Esophagus muscularis mucosa (tissue), 4 donors: ENCODE measurements at regions not wholly inside any gene's neighbourhood (a gene's known extent, or its start where the extent isn't known, plus 50 kb on each side); places are given as distances from the start of the nearest gene placed in this dataset.

Source experiments
- DNase-seq: peaks from one replicate; pipeline ENCODE4 v3.0.0-alpha.2; 2017; ENCODE audit errors: extremely low spot score
- H3K27ac ChIP-seq, 4 donors: fragments of 200-600 bp; sonication (generic); replicated peaks in 1 of 4; 1 replicate in 3 of 4; 2 replicates in 1 of 4; pipeline ENCODE4 v1.5.1; 2016 to 2019; ENCODE audit warnings: mild to moderate bottlenecking in 1 of 4
- H3K27me3 ChIP-seq, 4 donors: fragments of 200-600 bp; sonication (generic); one replicate each; pipeline versions ENCODE4 v1.5.1 to v1.6.0; 2016 to 2019
- H3K36me3 ChIP-seq, 4 donors: fragments of 200-600 bp; sonication (generic); one replicate each; pipeline ENCODE4 v1.5.1; 2016 to 2019
- H3K4me1 ChIP-seq, 4 donors: fragments of 200-600 bp; sonication (generic); one replicate each; pipeline ENCODE4 v1.5.1; 2016 to 2019
- H3K4me3 ChIP-seq, 4 donors: fragments of 200-600 bp; sonication (generic); 1 replicate in 2 of 4; 2 replicates in 2 of 4; pipeline ENCODE4 v1.5.1; 2016 to 2019; ENCODE audit warnings: mild to moderate bottlenecking in 4 of 4, moderate library complexity in 1 of 4
- H3K9me3 ChIP-seq, 4 donors: fragments of 200-600 bp; sonication (generic); 1 replicate in 3 of 4; 2 replicates in 1 of 4; pipeline ENCODE4 v1.5.1; 2016 to 2019
- CTCF ChIP-seq, 3 experiments: fragments of 200-600 bp in 2 of 3; fragments of 450-650 bp in 1 of 3; sonication (generic) in 2 of 3; IDR thresholded peaks; one replicate each; pipeline ENCODE4 v1.5.1; 2017 to 2019; ENCODE audit warnings: antibody characterized with exemption in 3 of 3, mild to moderate bottlenecking in 2 of 3, moderate library complexity in 1 of 3
- EP300 ChIP-seq: sonication (generic); formaldehyde crosslinking; IDR thresholded peaks from one replicate; pipeline ENCODE4 v1.6.1; 2017; ENCODE audit warnings: antibody characterized with exemption
- POLR2A ChIP-seq: fragments of 450-650 bp; IDR thresholded peaks from one replicate; pipeline ENCODE4 v1.6.1; 2017; ENCODE audit warnings: antibody characterized with exemption, moderate library complexity, mild to moderate bottlenecking, low read depth
- POLR2AphosphoS5 ChIP-seq, 2 donors: sonication (generic); formaldehyde crosslinking; IDR thresholded peaks; one replicate each; pipeline ENCODE4 v1.6.1; 2017; ENCODE audit warnings: antibody characterized with exemption in 2 of 2
- WGBS: methylation state at CpG from one replicate; pipeline ENCODE4 v1.1.5; 2018; 5-methylcytosine and 5-hydroxymethylcytosine counted together
- intact Hi-C: fragments of 100-400 bp; cut with DNase I; formaldehyde crosslinking; loops from one replicate; pipeline ENCODE4 v1.15.1; 2023

- TF ChIP-seq POLR2AphosphoS5 (IDR thresholded peaks at IDR 0.05) (no peak), POLR2A (no peak), EP300 (no peak), CTCF (IDR thresholded peaks at IDR 0.05) (no peak)
- Histone ChIP-seq H3K27ac (no peak overlapping the region), H3K4me1 (peaks cover 0 to 27% (median 20%) of the 10 kb centered on the region in 4 donors), H3K36me3 (no peaks in the 10 kb centered on the region), H3K9me3 (no peaks in the 10 kb centered on the region), H3K4me3 (no peak overlapping the region), H3K27me3 (no peaks in the 10 kb centered on the region)
- WGBS, result 92% methylated on average over 4 of the region's 4 CpGs
- no peak for DNase-seq
- intact Hi-C loops, result no loop called here
Observed at GRCh38 chr2:66303471-66303870, 131.5 kb upstream of the MEIS1 start.

- H3K4me3 ChIP-seq, result no peak overlapping the region
- H3K27ac ChIP-seq, result peak overlapping the region in 2 of 4 donors; percentile 49 to 63
- H3K4me1 ChIP-seq, result peaks cover 0 to 27% (median 20%) of the 10 kb centered on the region in 4 donors
- intact Hi-C loops, result no loop called here
- DNase-seq, result no peak
- H3K36me3 ChIP-seq, result no peaks in the 10 kb centered on the region
- no peaks in the 10 kb centered on the region for H3K27me3 ChIP-seq
- TF ChIP-seq CTCF (IDR thresholded peaks at IDR 0.05) (no peak), EP300 (no peak), POLR2A (no peak), POLR2AphosphoS5 (IDR thresholded peaks at IDR 0.05) (no peak)
- whole genome bisulfite sequencing, result 91% methylated on average over 9 of the region's 9 CpGs
- no peaks in the 10 kb centered on the region for H3K9me3 ChIP-seq
Observed at GRCh38 chr2:66301767-66302140, 133.2 kb upstream of the MEIS1 start.

GRCh38 chr2:66301022-66301766 lies 133.7 kb upstream of the MEIS1 start:
- intact Hi-C loops, result no loop called here
- H3K9me3 ChIP-seq, result no peaks in the 10 kb centered on the region
- DNase-seq, result no peak
- TF ChIP-seq POLR2A (no peak), POLR2AphosphoS5 (IDR thresholded peaks at IDR 0.05) (peak; percentile 26 to 33), CTCF (IDR thresholded peaks at IDR 0.05) (no peak)
- peak overlapping the region; percentile 18 to 36 (median 32) for H3K4me3 ChIP-seq
- no peaks in the 10 kb centered on the region for H3K36me3 ChIP-seq
- H3K27me3 ChIP-seq, result no peaks in the 10 kb centered on the region
- peaks cover 0 to 24% (median 19%) of the 10 kb centered on the region in 4 donors for H3K4me1 ChIP-seq
- WGBS, result 38% methylated on average over 20 of the region's 20 CpGs
- H3K27ac ChIP-seq, result peak overlapping the region; percentile 2 to 63 (median 51)

- Histone ChIP-seq H3K9me3 (no peaks in the 10 kb centered on the region), H3K4me3 (no peak overlapping the region), H3K27me3 (peaks cover 0 to 3% (median 0%) of the 10 kb centered on the region in 4 donors), H3K27ac (no peak overlapping the region), H3K36me3 (no peaks in the 10 kb centered on the region), H3K4me1 (no peaks in the 10 kb centered on the region)
- no peak for DNase-seq
- intact Hi-C loops, result no loop called here
- WGBS, result 71% methylated on average over 1 of the region's 1 CpG
- no peak for TF ChIP-seq POLR2AphosphoS5 (IDR thresholded peaks at IDR 0.05)
- no peak for TF ChIP-seq EP300
- TF ChIP-seq CTCF (IDR thresholded peaks at IDR 0.05), result no peak
- no peak for TF ChIP-seq POLR2A
Observed at GRCh38 chr2:66283787-66284186, 151.1 kb upstream of the MEIS1 start.

GRCh38 chr2:66281980-66282379 lies 152.9 kb upstream of the MEIS1 start:
- Histone ChIP-seq H3K4me1 (no peaks in the 10 kb centered on the region), H3K4me3 (no peak overlapping the region), H3K27me3 (peaks cover 0 to 3% (median 0%) of the 10 kb centered on the region in 4 donors), H3K9me3 (no peaks in the 10 kb centered on the region), H3K36me3 (no peaks in the 10 kb centered on the region), H3K27ac (no peak overlapping the region)
- intact Hi-C loops, result no loop called here
- DNase-seq, result no peak
- TF ChIP-seq EP300, result no peak
- TF ChIP-seq POLR2A, result no peak
- TF ChIP-seq CTCF (IDR thresholded peaks at IDR 0.05), result no peak
- TF ChIP-seq POLR2AphosphoS5 (IDR thresholded peaks at IDR 0.05), result no peak
